NCI-H82 treated with DMSO at 0.1 percent for 48 hours (cell line): ENCODE measurements at regions not wholly inside any gene's neighbourhood (a gene's known extent, or its start where the extent isn't known, plus 50 kb on each side); places are given as distances from the start of the nearest gene placed in this dataset.

Source experiments
- DNase-seq: peaks from one replicate; lab custom pipeline; 2025; ENCODE audit not compliant: unreplicated experiment; lab: John Stamatoyannopoulos, UW

- DNase-seq, result no peak
Measured at GRCh38 chr20:48257833-48258232, 472.6 kb upstream of the SULF2 start.

GRCh38 chr20:48247961-48248360 is 462.7 kb upstream of the SULF2 start:
- DNase-seq, result no peak

- DNase-seq, result no peak
Measured at GRCh38 chr20:48246061-48246790, 460.9 kb upstream of the SULF2 start.

GRCh38 chr20:48242623-48243022 is 457.3 kb upstream of the SULF2 start:
- no peak for DNase-seq

- DNase-seq, result no peak
Measured at GRCh38 chr20:48241482-48241881, 456.2 kb upstream of the SULF2 start.

GRCh38 chr20:48238781-48239180 is 453.5 kb upstream of the SULF2 start:
- no peak for DNase-seq

- DNase-seq, result no peak
Measured at GRCh38 chr20:48238326-48238725, 453.0 kb upstream of the SULF2 start.

- DNase-seq, result no peak
Measured at GRCh38 chr20:48236000-48236970, 451.0 kb upstream of the SULF2 start.

- peak; percentile 94 for DNase-seq
Measured at GRCh38 chr20:48234951-48235350, 449.7 kb upstream of the SULF2 start.

GRCh38 chr20:48231253-48231930 is 446.1 kb upstream of the SULF2 start:
- no peak for DNase-seq

GRCh38 chr20:48230216-48230615 is 444.9 kb upstream of the SULF2 start:
- DNase-seq, result no peak

GRCh38 chr20:48227381-48227780 is 442.1 kb upstream of the SULF2 start:
- DNase-seq, result no peak

- DNase-seq, result no peak
Measured at GRCh38 chr20:48226642-48227041, 441.4 kb upstream of the SULF2 start.

- DNase-seq, result no peak
Measured at GRCh38 chr20:48224533-48225050, 439.3 kb upstream of the SULF2 start.

- DNase-seq, result no peak
Measured at GRCh38 chr20:48223715-48224114, 438.4 kb upstream of the SULF2 start.

GRCh38 chr20:48222595-48223180 is 437.4 kb upstream of the SULF2 start:
- DNase-seq, result no peak

GRCh38 chr20:48220033-48220633 is 434.9 kb upstream of the SULF2 start:
- no peak for DNase-seq

- no peak for DNase-seq
Measured at GRCh38 chr20:48219306-48219705, 434.0 kb upstream of the SULF2 start.

GRCh38 chr20:48217190-48217589 is 431.9 kb upstream of the SULF2 start:
- no peak for DNase-seq

GRCh38 chr20:48215536-48215935 is 430.3 kb upstream of the SULF2 start:
- DNase-seq, result no peak

- DNase-seq, result no peak
Measured at GRCh38 chr20:48214601-48215000, 429.3 kb upstream of the SULF2 start.
